Endothelial cell of umbilical vein (primary cell): ENCODE measurements at regions not wholly inside any gene's neighbourhood (a gene's known extent, or its start where the extent isn't known, plus 50 kb on each side); places are given as distances from the start of the nearest gene placed in this dataset.
A peak's percentile ranks its signal among the peaks of the same experiment; 100 is the strongest.

Source experiments
- BruUV-seq: library from RNA; stranded (reverse); fragments of 400-500 nt; replicated peaks from 2 replicates; lab custom pipeline; 2021; lab: Mats Ljungman, UMichigan
- CTCF ChIA-PET: fragments of 300-600, 350-600 bp; sonication (Branson Sonifier 250); formaldehyde crosslinking; loops from one replicate; lab custom pipeline; 2021; ENCODE audit warnings: antibody characterized with exemption, inconsistent platforms; lab: Charles Lee
- POLR2A ChIA-PET: fragments of 300-600, 350-600 bp; sonication (Branson Sonifier 250); formaldehyde crosslinking; loops from one replicate; lab custom pipeline; 2021; ENCODE audit warnings: antibody characterized with exemption, inconsistent platforms; lab: Charles Lee
- DNase-seq: peaks from one replicate; pipeline ENCODE4 v3.0.0-alpha.2; 2011; ENCODE audit warnings: low read depth, low spot score
- FAIRE-seq: peaks from 2 replicates; lab custom pipeline; 2011; peaks lifted over from hg19 to GRCh38; lab: Jason Lieb, UNC
- H2AFZ ChIP-seq: 2 replicates; pipeline ENCODE4 v1.6.0; 2012; ENCODE audit warnings: low read depth, low read length, control low read depth, inconsistent platforms
- H3K27ac ChIP-seq: 2 replicates; pipeline ENCODE4 v1.5.1; 2011; ENCODE audit warnings: low read depth, mild to moderate bottlenecking, control low read depth, low read length, moderate library complexity; ENCODE audit not compliant: insufficient read depth
- H3K27me3 ChIP-seq, 2 experiments: 2 replicates each; pipeline versions ENCODE4 v1.6.0 to v1.6.1; 2011; ENCODE audit warnings: low read length in 2 of 2, mixed read lengths in 1 of 2; ENCODE audit not compliant: control insufficient read depth in 2 of 2, insufficient read depth in 2 of 2
- H3K36me3 ChIP-seq, 2 experiments: 2 replicates in 1 of 2; 3 replicates in 1 of 2; pipeline ENCODE4 v1.5.1; 2011; ENCODE audit warnings: low read length in 2 of 2, mild to moderate bottlenecking in 1 of 2, moderate library complexity in 1 of 2; ENCODE audit not compliant: control insufficient read depth in 2 of 2, insufficient read depth in 2 of 2; ENCODE audit errors: extremely low read depth in 1 of 2
- H3K4me1 ChIP-seq: 3 replicates; pipeline ENCODE4 v1.5.1; 2011; ENCODE audit warnings: mild to moderate bottlenecking, low read length; ENCODE audit not compliant: control insufficient read depth, insufficient read depth; ENCODE audit errors: extremely low read depth
- H3K4me2 ChIP-seq: 2 replicates; pipeline ENCODE4 v1.6.1; 2011; ENCODE audit warnings: low read length, control low read depth, mixed read lengths; ENCODE audit not compliant: insufficient read depth
- H3K4me3 ChIP-seq, 3 experiments: fragments of 200-600 bp in 1 of 3; sonication (generic), shearing (Covaris generic) in 1 of 3; replicated peaks in 1 of 3; 2 replicates each; pipeline ENCODE4 v1.5.1; 2011 to 2016; ENCODE audit warnings: control low read depth in 3 of 3, low read length in 3 of 3, mild to moderate bottlenecking in 2 of 3, inconsistent platforms in 1 of 3, low read depth in 1 of 3, moderate library complexity in 1 of 3; ENCODE audit not compliant: insufficient read depth in 1 of 3
- H3K79me2 ChIP-seq: 2 replicates; pipeline ENCODE4 v1.6.0; 2012; ENCODE audit warnings: low read length, inconsistent platforms; ENCODE audit not compliant: control insufficient read depth, insufficient read depth
- H3K9ac ChIP-seq: replicated peaks from 2 replicates; pipeline ENCODE3; 2011; ENCODE audit warnings: low read length, control low read depth; ENCODE audit not compliant: insufficient read depth; ENCODE audit errors: extremely low read depth
- H3K9me1 ChIP-seq: replicated peaks from 3 replicates; pipeline ENCODE4 v1.6.0; 2011; ENCODE audit warnings: mild to moderate bottlenecking, low read length; ENCODE audit not compliant: control insufficient read depth, insufficient read depth; ENCODE audit errors: extremely low read depth
- H3K9me3 ChIP-seq: replicated peaks from 2 replicates; pipeline ENCODE4 v1.5.1; 2012; ENCODE audit warnings: low read length, inconsistent platforms; ENCODE audit not compliant: control insufficient read depth, insufficient read depth
- H4K20me1 ChIP-seq: replicated peaks from 2 replicates; pipeline ENCODE3; 2011; ENCODE audit warnings: mild to moderate bottlenecking, low read length; ENCODE audit not compliant: control insufficient read depth, insufficient read depth; ENCODE audit errors: extremely low read depth
- CTCF ChIP-seq, 2 donors: IDR thresholded peaks; 1 replicate in 1 of 2; 2 replicates in 1 of 2; pipeline ENCODE4 v1.5.1; 2011; ENCODE audit warnings: low read length in 2 of 2, mild to moderate bottlenecking in 2 of 2, moderate library complexity in 2 of 2, control low read depth in 1 of 2, inconsistent platforms in 1 of 2, low read depth in 1 of 2; ENCODE audit not compliant: insufficient read depth in 1 of 2; ENCODE audit errors: extremely low read depth in 1 of 2
- EZH2 ChIP-seq: IDR thresholded peaks from 2 replicates; pipeline ENCODE4 v1.6.1; 2012; ENCODE audit warnings: borderline replicate concordance, low read depth, mild to moderate bottlenecking, moderate library complexity, low read length, inconsistent platforms; ENCODE audit not compliant: severe bottlenecking
- FOS ChIP-seq: IDR thresholded peaks from 2 replicates; pipeline ENCODE4 v1.6.1; 2011; ENCODE audit warnings: mild to moderate bottlenecking, low read length, moderate library complexity, borderline replicate concordance; ENCODE audit not compliant: insufficient read depth
- GATA2 ChIP-seq: IDR thresholded peaks from 2 replicates; pipeline ENCODE4 v1.7.0; 2011; ENCODE audit warnings: low read depth, mild to moderate bottlenecking, moderate library complexity, mixed read lengths, low read length; ENCODE audit not compliant: insufficient read length, insufficient read depth
- MYC ChIP-seq: IDR thresholded peaks from one replicate; pipeline ENCODE4 v1.6.1; 2011; ENCODE audit warnings: mild to moderate bottlenecking, low read depth, low read length
- POLR2A ChIP-seq: IDR thresholded peaks from 2 replicates; pipeline ENCODE4 v1.6.1; 2012; ENCODE audit warnings: low read depth, mild to moderate bottlenecking, control low read depth, low read length
- POLR2AphosphoS5 ChIP-seq: IDR thresholded peaks from 2 replicates; pipeline ENCODE4 v1.6.1; 2012; ENCODE audit warnings: low read depth, mild to moderate bottlenecking, control low read depth, low read length, moderate library complexity; ENCODE audit not compliant: insufficient read depth
- dilution Hi-C: fragments of 300-500 bp; cut with MboI; formaldehyde crosslinking; loops from one replicate; pipeline ENCODE4 v1.15.0; 2019; ENCODE audit warnings: low sequenced_read_pairs; ENCODE audit not compliant: extremely low pct_ligation_motif_present
- intact Hi-C: fragments of 100-400 bp; cut with micrococcal nuclease; formaldehyde crosslinking; loops from one replicate; pipeline ENCODE4 v1.10.0; 2022
- TF ChIP-seq, protein P1 (sequence below): IDR thresholded peaks from 2 replicates; pipeline ENCODE4 v1.6.1; 2011; ENCODE audit not compliant: insufficient read depth, insufficient read length

GRCh38 chr9:16057541-16057940 lies 504.7 kb downstream of the CCDC171 start:
- H2AFZ ChIP-seq = peak overlapping the region; percentile 50
- no peak for TF ChIP-seq CTCF (IDR thresholded peaks at IDR 0.05; ENCODE audit: extremely low read depth in 1 of 2, insufficient read depth in 1 of 2, low read depth in 1 of 2, low read length in 2 of 2)
- TF ChIP-seq MYC = no peak
- no peak for TF ChIP-seq EZH2
- no peak for TF ChIP-seq POLR2A
- TF ChIP-seq, protein P1, sequence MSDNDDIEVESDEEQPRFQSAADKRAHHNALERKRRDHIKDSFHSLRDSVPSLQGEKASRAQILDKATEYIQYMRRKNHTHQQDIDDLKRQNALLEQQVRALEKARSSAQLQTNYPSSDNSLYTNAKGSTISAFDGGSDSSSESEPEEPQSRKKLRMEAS = no peak
- peaks cover 10% of the 10 kb centered on the region for H3K4me1 ChIP-seq
- H3K4me2 ChIP-seq = no peak overlapping the region
- DNase-seq (no peak), FAIRE-seq (no peak)
- no peaks in the 10 kb centered on the region for H3K79me2 ChIP-seq
- dilution Hi-C loops (no loop called here), intact Hi-C loops (no loop called here)
- no peaks in the 10 kb centered on the region for H3K36me3 ChIP-seq
- CTCF ChIA-PET = interaction anchor here (1.3 to 1.7 kb wide), 3 partner anchors 14 to 76 kb away, joined by 3 to 4 read pairs (median 3); no protein-coding TSS in a partner anchor
- no peaks in the 10 kb centered on the region for H3K27me3 ChIP-seq
- no peaks in the 10 kb centered on the region for H3K9me3 ChIP-seq
- no peaks in the 10 kb centered on the region for H3K9me1 ChIP-seq
- no peak overlapping the region for H3K27ac ChIP-seq
- no peak overlapping the region for H3K9ac ChIP-seq
- no TSS peak for BruUV-seq
- POLR2A ChIA-PET = no interaction called here
- H4K20me1 ChIP-seq = no peaks in the 10 kb centered on the region
- H3K4me3 ChIP-seq = no peak overlapping the region

DNA sequence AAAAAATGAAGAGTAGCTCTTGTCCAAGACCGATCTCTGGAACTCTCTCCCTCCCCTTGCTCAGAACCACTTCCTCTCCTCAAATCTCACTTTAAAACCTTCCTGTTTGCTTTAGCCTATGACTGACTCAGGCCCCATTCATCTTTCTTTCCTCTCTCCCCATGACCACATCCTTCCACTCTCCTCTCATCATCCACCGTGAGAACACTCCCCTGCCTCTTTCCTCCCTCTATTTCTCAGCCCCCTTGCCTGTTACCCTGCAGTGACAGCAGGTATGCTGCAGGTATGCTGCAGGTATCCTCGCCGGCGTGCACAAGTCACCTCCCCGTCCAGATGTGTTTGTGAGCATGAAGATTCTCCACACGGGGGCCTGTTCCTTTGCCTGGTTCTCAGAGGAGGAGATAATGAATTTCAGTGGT lies 505.3 kb downstream of the CCDC171 start:
- POLR2A ChIA-PET = no interaction called here
- Histone ChIP-seq H3K4me3 (no peak overlapping the region), H3K27me3 (no peaks in the 10 kb centered on the region), H4K20me1 (no peaks in the 10 kb centered on the region), H3K9ac (no peak overlapping the region), H3K4me2 (no peak overlapping the region), H2AFZ (no peak overlapping the region), H3K27ac (no peak overlapping the region), H3K9me3 (no peaks in the 10 kb centered on the region), H3K9me1 (no peaks in the 10 kb centered on the region), H3K4me1 (peaks cover 10% of the 10 kb centered on the region), H3K79me2 (no peaks in the 10 kb centered on the region), H3K36me3 (no peaks in the 10 kb centered on the region)
- intact Hi-C loops = no loop called here
- DNase-seq = peak; percentile 4
- CTCF ChIA-PET = interaction anchor here (1.4 kb wide), 1 partner anchor 76 kb away, joined by 4 read pairs; no protein-coding TSS in a partner anchor
- no TSS peak for BruUV-seq
- TF ChIP-seq FOS (peak; percentile 81), POLR2AphosphoS5 (peak; percentile 39), CTCF (IDR thresholded peaks at IDR 0.05; ENCODE audit: extremely low read depth in 1 of 2, insufficient read depth in 1 of 2, low read depth in 1 of 2, low read length in 2 of 2) (no peak), EZH2 (no peak), MYC (no peak), GATA2 (peak; percentile 36)
- dilution Hi-C loops = no loop called here
- FAIRE-seq = peak; percentile 46
